ENCODE measurements at regions not wholly inside any gene's neighbourhood (a gene's known extent, or its start where the extent isn't known, plus 50 kb on each side); places are given as distances from the start of the nearest gene placed in this dataset.
"Not testable (repeated sequence)": the region's sequence is repeated elsewhere in the genome, so short reads cannot be mapped to it uniquely, and the experiment has no call there.

DNA sequence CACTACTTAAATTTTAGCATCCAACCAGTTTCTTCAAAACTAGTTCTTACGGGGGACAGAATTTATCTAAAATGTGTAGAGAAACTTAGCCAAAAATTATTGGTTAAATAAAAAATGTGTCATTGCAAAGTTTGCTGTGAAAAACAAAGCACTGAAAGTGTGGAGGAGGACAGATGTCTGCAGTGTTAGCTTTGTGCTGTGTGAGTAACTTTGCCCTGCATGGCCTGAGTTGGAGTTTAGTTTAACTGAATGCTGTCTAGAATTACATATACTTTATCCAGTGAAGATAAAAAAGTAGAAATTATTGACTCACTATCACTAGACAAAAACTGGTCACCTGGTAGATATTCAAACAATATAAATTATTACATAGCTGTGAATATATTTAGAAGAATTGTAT, 1225.2 kb upstream of the CELF4 start:
- no peak for DNase-seq (ENCODE audit: low read depth)

DNA sequence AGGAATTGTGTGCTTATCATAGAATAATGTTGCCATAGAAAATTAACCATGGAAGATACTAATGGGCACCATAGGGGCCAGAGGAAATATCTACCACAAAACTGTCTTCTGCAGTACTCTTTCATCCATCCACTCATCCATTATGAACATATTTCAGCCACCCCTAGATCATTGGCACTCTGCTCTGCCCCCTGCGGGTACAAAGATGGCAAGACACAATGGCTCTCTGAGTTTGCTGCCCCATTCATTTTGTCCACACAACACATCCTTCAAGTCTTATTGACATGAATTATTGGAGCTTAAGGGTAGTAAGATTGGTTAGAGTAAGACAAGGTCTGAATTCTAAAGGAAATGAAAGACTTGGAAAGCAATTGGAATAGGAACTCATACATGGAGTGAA, 1224.7 kb upstream of the CELF4 start:
- no peak for DNase-seq (ENCODE audit: low read depth)

- no peak for DNase-seq (ENCODE audit: low read depth)
Observed at GRCh38 chr18:38789141-38789540, 1223.5 kb upstream of the CELF4 start.

GRCh38 chr18:38786906-38787305, 1221.3 kb upstream of the CELF4 start:
- DNase-seq (ENCODE audit: low read depth), result no peak

DNA sequence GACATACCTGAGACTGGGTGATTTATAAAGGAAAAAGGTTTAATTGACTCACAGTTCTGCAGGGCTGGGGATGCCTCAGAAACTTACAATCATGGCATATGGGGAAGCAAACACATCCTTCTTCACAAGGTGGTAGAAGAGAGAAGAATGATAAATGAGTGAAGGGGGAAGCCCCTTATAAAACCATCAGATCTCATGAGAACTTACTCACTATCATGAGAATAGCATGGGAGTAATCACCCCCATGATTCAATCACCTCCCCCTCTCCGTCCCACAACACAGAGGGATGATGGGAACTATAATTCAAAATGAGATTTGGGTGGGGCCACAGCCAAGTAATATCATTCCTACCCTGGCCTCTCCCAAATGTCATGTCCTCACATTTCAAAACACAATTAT, 1206.0 kb upstream of the CELF4 start:
- DNase-seq (ENCODE audit: low read depth), result not testable (repeated sequence)

DNA sequence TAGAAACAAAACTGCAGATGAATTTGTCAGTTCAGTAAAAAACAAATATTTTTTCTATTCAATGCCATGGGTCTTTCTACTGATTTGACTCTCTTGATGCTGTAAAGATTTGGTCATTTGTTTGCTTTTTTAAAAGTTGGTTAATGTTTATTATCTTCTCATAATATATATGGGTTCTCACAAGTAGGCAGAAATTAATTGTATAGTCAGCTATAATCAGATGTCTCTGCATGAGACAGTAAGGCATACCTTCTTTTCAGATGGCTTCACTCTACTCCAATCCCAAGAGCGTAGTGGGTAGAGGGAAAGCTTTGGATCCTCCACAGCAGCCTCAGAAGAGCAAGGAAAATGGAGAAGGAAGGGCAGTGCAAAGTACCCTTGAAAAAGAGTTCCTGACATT, 1202.9 kb upstream of the CELF4 start:
- no peak for DNase-seq (ENCODE audit: low read depth)

DNA sequence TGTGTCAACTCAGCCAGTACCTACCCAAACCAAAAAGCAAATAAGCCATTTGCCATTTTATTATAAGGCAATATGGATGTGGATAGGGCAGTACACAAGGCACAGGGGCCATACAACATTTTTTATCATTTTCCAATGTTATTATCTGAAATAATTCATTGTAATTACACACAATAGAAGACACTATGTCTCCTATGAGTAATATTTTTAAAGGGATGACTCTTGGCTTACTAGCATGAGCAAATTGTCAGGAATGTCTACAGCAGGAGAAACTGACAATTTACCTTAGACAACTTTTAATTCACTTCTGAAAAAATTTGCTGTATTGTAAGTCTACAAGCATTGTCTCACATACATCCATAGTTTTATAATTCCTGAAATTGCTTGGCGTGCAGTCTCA, 1193.9 kb upstream of the CELF4 start:
- no peak for DNase-seq (ENCODE audit: low read depth)

DNA sequence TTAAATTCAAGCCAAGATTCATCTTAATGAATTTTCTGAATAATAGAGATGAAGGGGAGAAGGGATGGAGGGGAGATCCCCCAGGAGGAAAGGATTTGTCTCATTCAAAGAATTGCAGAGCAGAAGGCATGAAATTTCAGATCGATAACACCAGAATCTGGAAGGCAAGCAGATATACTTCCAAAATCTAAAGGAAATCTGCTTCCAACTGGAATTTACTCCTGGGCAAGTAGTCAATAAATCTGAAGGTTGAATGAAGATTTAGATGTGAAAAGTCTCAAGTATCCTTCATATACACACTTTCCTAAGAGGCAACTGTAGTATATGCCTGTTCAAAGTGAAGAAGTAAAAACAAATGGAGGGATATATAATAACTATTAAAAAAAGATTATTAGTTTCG, 1190.8 kb upstream of the CELF4 start:
- no peak for DNase-seq (ENCODE audit: low read depth)

DNA sequence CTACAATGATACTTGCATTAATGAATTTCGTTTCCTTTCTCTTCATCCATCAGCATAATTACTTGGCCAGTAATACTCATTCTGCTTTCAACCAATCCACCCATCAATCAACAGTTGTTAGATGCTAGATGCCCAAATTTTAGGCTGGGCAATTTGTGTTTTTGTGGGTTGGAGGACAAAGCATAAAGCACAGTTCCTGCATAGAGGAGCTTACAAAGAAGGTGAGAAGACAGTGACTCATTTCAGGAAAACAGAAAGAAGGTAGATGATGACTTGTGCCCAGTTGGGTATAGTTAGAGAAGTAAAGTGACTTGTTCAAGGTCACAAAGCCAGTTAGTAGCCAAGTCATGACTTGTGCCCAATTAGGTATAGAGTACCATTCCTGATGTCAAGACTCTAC, 1186.8 kb upstream of the CELF4 start:
- no peak for DNase-seq (ENCODE audit: low read depth)

GRCh38 chr18:38751898-38752297, 1186.3 kb upstream of the CELF4 start:
- DNase-seq (ENCODE audit: low read depth), result no peak

GRCh38 chr18:38751211-38751610, 1185.6 kb upstream of the CELF4 start:
- no peak for DNase-seq (ENCODE audit: low read depth)

DNA sequence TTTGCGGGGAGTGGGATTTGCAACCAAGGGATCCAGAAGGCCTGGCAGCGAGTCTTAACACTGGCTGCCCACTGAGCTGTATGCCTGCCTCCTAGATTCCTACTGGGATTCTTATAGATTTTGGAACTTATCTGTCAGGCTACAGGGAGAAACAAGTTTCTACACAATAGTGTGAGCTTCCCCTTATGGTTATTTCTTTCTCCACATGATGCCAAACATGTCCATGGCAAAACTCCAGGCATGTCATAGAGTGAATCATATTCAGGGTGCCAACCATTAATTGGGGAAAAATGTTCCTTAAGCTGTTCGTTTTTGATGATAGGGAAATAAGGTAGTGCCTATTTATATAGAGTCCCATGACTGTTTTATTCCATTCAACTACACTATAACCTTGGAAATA, 1185.2 kb upstream of the CELF4 start:
- DNase-seq (ENCODE audit: low read depth), result no peak

DNA sequence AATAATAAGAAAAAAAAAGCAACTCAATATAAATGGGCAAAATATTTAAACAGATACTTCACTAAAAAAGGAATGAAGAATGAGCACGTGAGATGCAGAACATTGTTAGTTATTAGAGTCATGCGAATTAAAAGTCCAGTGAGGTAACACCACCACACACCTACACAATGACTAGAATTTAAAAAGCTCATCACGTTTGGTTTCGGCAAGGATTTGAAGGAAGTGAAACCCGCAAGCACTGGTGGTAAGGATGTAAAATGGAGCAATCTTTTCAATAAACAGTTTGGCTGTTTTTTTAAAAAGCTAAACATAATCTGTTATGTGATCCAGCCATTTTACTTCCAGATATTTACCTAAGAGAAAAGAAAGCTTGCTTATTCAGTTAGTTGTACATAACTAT, 1181.6 kb upstream of the CELF4 start:
- DNase-seq (ENCODE audit: low read depth), result no peak

DNA sequence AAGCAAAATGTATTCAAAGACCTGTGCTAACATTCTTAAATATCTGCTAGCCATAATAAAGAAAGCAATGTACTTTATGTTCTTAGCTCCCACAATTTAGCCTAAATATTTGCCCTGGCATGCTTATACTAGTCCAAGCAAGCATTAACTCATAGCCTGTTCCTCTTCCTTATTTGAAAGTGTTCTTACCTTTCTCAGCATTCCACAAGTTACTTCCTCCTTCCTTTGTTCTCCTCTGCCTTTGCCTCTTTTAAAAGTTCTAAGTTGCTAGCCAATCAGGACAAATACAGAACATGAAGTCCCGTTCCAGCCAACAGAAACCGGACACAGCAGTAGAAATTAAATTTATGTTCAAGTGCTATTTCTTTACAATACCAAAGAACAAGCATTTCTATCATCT, 1154.6 kb upstream of the CELF4 start:
- not testable (repeated sequence) for DNase-seq (ENCODE audit: low read depth)

DNA sequence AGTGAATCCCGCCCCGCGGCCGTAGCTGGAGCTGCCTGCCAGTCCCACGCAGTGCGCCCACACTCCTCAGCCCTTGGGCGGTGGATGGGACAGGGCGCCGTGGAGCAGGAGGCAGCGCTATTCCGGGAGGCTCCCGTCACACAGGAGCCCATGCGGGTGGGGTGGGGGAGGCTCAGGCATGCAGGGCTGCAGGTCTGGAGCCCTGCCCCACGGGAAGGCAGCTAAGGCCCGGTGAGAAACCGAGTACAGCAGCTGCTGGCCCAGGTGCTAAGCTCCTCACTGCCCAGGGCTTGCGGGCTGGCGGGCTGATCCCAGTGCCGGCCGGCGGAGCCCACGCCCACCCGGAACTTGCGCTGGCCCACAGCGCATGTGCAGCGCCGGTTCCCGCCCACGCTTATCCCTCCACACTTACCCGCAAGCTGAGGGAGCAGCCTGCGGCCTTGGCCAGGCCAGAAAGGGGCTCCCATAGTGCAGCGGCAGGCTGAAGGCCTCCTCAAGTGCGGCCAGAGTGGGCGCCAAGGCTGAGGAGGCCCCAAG, 1152.8 kb upstream of the CELF4 start:
- DNase-seq (ENCODE audit: low read depth), result no peak

DNA sequence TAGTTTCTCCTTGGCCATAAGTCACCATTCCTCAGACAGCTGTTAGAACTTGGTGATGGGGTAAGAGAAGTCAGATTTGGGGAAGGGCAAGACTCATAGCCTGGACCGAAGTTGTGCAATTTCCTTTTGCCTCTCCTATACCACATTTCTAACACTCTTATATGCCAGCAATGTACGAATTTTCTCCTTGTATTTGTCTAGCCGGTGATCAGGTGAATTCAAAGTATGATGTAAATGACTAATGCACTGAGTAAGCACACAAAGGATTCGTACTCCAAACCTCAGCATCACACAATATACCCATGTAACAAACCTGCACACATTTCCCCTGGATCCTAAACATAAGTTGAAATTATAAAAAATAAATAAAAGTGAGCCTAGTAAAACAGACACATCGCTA, 1143.5 kb upstream of the CELF4 start:
- no peak for DNase-seq (ENCODE audit: low read depth)

- no peak for DNase-seq (ENCODE audit: low read depth)
Observed at GRCh38 chr18:38706373-38706772, 1140.8 kb upstream of the CELF4 start.

- DNase-seq (ENCODE audit: low read depth), result no peak
Observed at GRCh38 chr18:38698088-38698487, 1132.5 kb upstream of the CELF4 start.

DNA sequence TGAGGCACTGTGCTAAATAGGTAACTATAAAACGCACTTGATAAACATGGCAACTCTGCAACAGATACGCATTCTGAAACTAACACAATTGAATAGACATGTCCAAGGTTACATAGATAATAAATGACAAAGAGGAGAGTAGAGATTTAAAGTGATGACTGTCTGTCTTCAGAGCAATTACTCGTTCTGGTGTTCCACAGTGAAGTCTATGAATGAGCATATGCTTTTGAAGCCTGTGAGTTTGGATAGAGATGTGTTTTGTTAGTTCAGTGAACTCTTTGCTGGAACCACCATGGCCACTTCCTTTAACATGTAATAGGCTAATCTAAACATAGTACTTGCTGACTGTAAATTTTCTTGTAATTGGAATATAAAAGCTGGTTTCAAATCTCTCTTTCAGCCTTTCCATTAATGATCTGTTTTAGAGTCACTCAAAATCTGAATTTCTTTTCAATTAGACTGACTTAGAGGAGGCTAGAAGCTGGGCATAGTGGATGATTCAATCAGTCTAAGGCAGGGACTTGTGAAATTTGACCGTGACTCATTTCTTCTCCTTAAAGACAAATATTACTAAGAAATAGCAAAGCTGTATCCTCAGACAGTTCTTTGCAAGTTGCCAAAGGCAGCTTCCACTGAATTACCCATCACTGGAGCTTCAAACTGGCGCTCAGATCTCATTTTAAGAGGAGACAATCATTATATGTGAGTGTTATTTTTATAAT, 1130.1 kb upstream of the CELF4 start:
- no peak for DNase-seq (ENCODE audit: low read depth)

GRCh38 chr18:38693104-38693503, 1127.5 kb upstream of the CELF4 start:
- DNase-seq (ENCODE audit: low read depth), result no peak

DNA sequence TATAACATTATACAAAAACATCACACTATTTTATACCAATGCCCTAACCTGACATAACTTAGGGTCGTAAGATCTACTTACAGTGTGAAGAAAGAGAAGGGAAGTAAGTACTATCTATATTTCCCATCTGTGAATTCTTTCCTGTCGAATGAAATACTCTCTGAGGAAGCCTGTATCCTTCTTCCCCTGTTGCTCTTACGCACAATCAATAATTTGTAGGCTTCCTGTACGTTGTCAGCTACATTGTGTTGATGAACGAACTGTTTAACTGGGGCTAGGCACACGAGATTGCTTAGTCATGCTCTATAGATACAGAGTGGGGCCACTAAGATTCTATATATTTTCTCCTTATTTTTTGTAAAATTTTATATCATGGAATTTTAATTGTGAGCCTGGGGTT, 1125.0 kb upstream of the CELF4 start:
- DNase-seq (ENCODE audit: low read depth), result no peak

GRCh38 chr18:38688416-38688815, 1122.8 kb upstream of the CELF4 start:
- DNase-seq (ENCODE audit: low read depth), result no peak

DNA sequence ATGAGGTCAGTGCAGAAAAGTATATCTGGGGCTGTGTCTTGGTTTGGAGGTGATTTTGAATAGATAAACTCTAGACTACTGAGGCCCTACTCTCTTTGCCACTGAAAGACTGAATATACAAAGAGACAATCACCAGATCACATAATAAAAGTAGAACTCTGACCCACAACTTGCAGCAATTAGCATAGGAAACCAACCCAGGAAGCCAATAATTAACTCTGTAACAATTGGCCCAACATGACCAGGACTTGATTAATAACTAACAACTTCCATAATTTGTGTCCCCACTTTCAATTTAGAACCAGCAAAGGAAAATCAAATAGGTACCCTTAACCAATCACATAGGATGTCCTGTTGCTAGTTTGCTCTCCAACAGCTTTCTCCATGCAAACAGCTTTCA, 1104.9 kb upstream of the CELF4 start:
- no peak for DNase-seq (ENCODE audit: low read depth)

- DNase-seq (ENCODE audit: low read depth), result no peak
Observed at GRCh38 chr18:38664929-38665328, 1099.3 kb upstream of the CELF4 start.
